AG04449 (cell line): ENCODE measurements at regions not wholly inside any gene's neighbourhood (a gene's known extent, or its start where the extent isn't known, plus 50 kb on each side); places are given as distances from the start of the nearest gene placed in this dataset.

Experiments
- CTCF ChIA-PET: fragments of 350-600 bp; formaldehyde crosslinking; extraction: SDS; loops from one replicate; lab custom pipeline; 2021; ENCODE audit warnings: antibody characterized with exemption; lab: Yijun Ruan, JAX
- POLR2A ChIA-PET: fragments of 400-600, 350-600 bp; formaldehyde crosslinking; extraction: SDS; loops from one replicate; lab custom pipeline; 2020; ENCODE audit warnings: antibody characterized with exemption, inconsistent platforms; lab: Yijun Ruan, JAX
- DNase-seq: peaks from one replicate; pipeline ENCODE4 v3.0.0-alpha.2; 2010; ENCODE audit warnings: low read depth, low spot score
- H3K4me3 ChIP-seq: 2 replicates; pipeline ENCODE4 v1.5.1; 2011; ENCODE audit warnings: low read depth, mild to moderate bottlenecking, control low read depth, low read length
- CTCF ChIP-seq: IDR thresholded peaks from one replicate; pipeline ENCODE4 v1.5.1; 2011; ENCODE audit warnings: mild to moderate bottlenecking, moderate library complexity, low read length, control low read depth, inconsistent platforms; ENCODE audit not compliant: insufficient read depth; ENCODE audit errors: missing control alignments

GRCh38 chr1:94318505-94319030, 81.2 kb upstream of the ARHGAP29 start:
- POLR2A ChIA-PET = no interaction called here

GRCh38 chr1:94317790-94318188, 80.4 kb upstream of the ARHGAP29 start:
- no peak overlapping the region for H3K4me3 ChIP-seq
- no peak for DNase-seq
- TF ChIP-seq CTCF = no peak
- CTCF ChIA-PET = interaction anchor here (1.0 to 1.8 kb wide), 5 partner anchors 12 to 277 kb away, joined by 3 to 10 read pairs (median 6); no protein-coding TSS in a partner anchor
- POLR2A ChIA-PET = interaction anchor here (1.7 kb wide), 1 partner anchor 8 kb away, joined by 5 read pairs; no protein-coding TSS in a partner anchor

More at GRCh38 chr1:94318505-94319030, 81.2 kb upstream of the ARHGAP29 start:
- H3K4me3 ChIP-seq = no peak overlapping the region
- DNase-seq = no peak
- CTCF ChIA-PET = interaction anchor here (1.4 to 1.8 kb wide), 3 partner anchors 12 to 274 kb away, joined by 3 to 10 read pairs (median 6); no protein-coding TSS in a partner anchor
- TF ChIP-seq CTCF = no peak

- no peak overlapping the region for H3K4me3 ChIP-seq
- DNase-seq = no peak
- ChIA-PET CTCF (interaction anchor here (1.0 to 1.8 kb wide), 5 partner anchors 13 to 277 kb away, joined by 3 to 10 read pairs (median 6); no protein-coding TSS in a partner anchor), POLR2A (interaction anchor here (1.7 kb wide), 1 partner anchor 9 kb away, joined by 5 read pairs; no protein-coding TSS in a partner anchor)
- TF ChIP-seq CTCF = no peak
Observed at GRCh38 chr1:94316836-94317789, 79.7 kb upstream of the ARHGAP29 start.

- DNase-seq = no peak
- no peak overlapping the region for H3K4me3 ChIP-seq
- ChIA-PET POLR2A (no interaction called here), CTCF (interaction anchor here (0.6 kb wide), 1 partner anchor 272 kb away, joined by 3 read pairs; no protein-coding TSS in a partner anchor)
- no peak for TF ChIP-seq CTCF
Observed at GRCh38 chr1:94316183-94316582, 78.8 kb upstream of the ARHGAP29 start.

GRCh38 chr1:94315552-94316116, 78.2 kb upstream of the ARHGAP29 start:
- no peak overlapping the region for H3K4me3 ChIP-seq
- CTCF ChIA-PET = interaction anchor here (0.6 kb wide), 1 partner anchor 365 kb away, joined by 3 read pairs; no protein-coding TSS in a partner anchor
- no peak for DNase-seq
- POLR2A ChIA-PET = no interaction called here
- TF ChIP-seq CTCF = no peak
